Karpas-422 (cell line): ENCODE measurements at regions not wholly inside any gene's neighbourhood (a gene's known extent, or its start where the extent isn't known, plus 50 kb on each side); places are given as distances from the start of the nearest gene placed in this dataset.

Source experiments
- DNase-seq: peaks from one replicate; pipeline ENCODE4 v3.0.0-alpha.2; 2015
- H2AFZ ChIP-seq: fragments of 200-600 bp; sonication (generic); 2 replicates; pipeline ENCODE4 v1.6.1; 2014; ENCODE audit warnings: antibody characterized with exemption, low read length, mixed read lengths
- H3K27ac ChIP-seq: fragments of 200-600 bp; sonication (generic); 2 replicates; pipeline ENCODE4 v1.5.1; 2014; ENCODE audit warnings: mild to moderate bottlenecking, low read length, moderate library complexity
- H3K27me3 ChIP-seq: fragments of 200-600 bp; sonication (generic); 2 replicates; pipeline ENCODE4 v1.6.1; 2014; ENCODE audit warnings: low read length, mixed read lengths
- H3K36me3 ChIP-seq: fragments of 200-600 bp; sonication (generic); 2 replicates; pipeline ENCODE4 v1.6.1; 2014; ENCODE audit warnings: low read length, mixed read lengths; ENCODE audit not compliant: insufficient read depth
- H3K4me1 ChIP-seq: fragments of 200-600 bp; sonication (generic); 2 replicates; pipeline ENCODE4 v1.6.1; 2014; ENCODE audit warnings: mild to moderate bottlenecking, low read length, mixed read lengths
- H3K4me2 ChIP-seq: fragments of 200-600 bp; sonication (generic); 2 replicates; pipeline ENCODE4 v1.6.1; 2014; ENCODE audit warnings: low read length, low read depth, mild to moderate bottlenecking; ENCODE audit not compliant: poor library complexity, severe bottlenecking
- H3K4me3 ChIP-seq: fragments of 200-600 bp; sonication (generic); 2 replicates; pipeline ENCODE4 v1.5.1; 2014; ENCODE audit warnings: mild to moderate bottlenecking, antibody characterized with exemption, low read length, mixed read lengths
- H3K79me2 ChIP-seq: fragments of 200-600 bp; sonication (generic); 2 replicates; pipeline ENCODE4 v1.6.1; 2014; ENCODE audit warnings: mild to moderate bottlenecking, low read length, mixed read lengths
- H3K9ac ChIP-seq: fragments of 200-600 bp; sonication (generic); 2 replicates; pipeline ENCODE4 v1.6.0; 2014; ENCODE audit warnings: low read length
- H3K9me2 ChIP-seq: fragments of 200-600 bp; sonication (generic), shearing (Covaris generic); replicated peaks from 2 replicates; pipeline ENCODE4 v1.6.0; 2014; ENCODE audit warnings: mild to moderate bottlenecking, low read length, moderate library complexity; ENCODE audit not compliant: insufficient read depth
- H3K9me3 ChIP-seq: fragments of 300-700, 200-600 bp; sonication (generic); 2 replicates; pipeline ENCODE4 v1.6.1; 2014; ENCODE audit warnings: low read length, mixed read lengths
- H4K20me1 ChIP-seq: fragments of 200-600 bp; sonication (generic); 2 replicates; pipeline ENCODE4 v1.6.1; 2014; ENCODE audit warnings: mild to moderate bottlenecking, antibody characterized with exemption, low read length, low read depth; ENCODE audit not compliant: insufficient read depth

DNA sequence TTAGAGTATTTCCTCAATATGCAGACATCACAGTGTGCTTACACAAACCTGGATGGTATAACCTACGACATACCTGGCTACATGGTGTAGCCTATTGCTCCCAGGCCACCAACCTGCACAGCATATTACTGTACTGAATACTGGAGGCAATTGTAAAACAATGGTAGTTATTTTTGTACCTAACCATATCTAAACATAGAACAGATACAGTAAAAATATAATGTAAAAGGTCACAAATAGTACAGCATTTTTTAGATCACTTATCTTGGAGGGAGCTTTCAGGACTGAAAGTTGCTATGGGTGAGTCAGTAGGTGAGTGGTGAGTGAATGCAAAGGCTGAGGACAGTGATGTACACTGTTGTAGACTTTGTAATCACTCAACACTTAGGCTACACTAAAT, 492.3 kb downstream of the MRPL39 start:
- Histone ChIP-seq H3K79me2 (no peaks in the 10 kb centered on the region), H3K36me3 (no peaks in the 10 kb centered on the region), H3K27ac (no peak overlapping the region), H2AFZ (no peak overlapping the region), H3K9me3 (peaks cover 5% of the 10 kb centered on the region; the same call in 1 of the 2 replicates), H3K4me3 (no peak overlapping the region), H3K27me3 (no peaks in the 10 kb centered on the region), H4K20me1 (no peaks in the 10 kb centered on the region), H3K4me1 (no peaks in the 10 kb centered on the region), H3K4me2 (no peak overlapping the region), H3K9me2 (no peaks in the 10 kb centered on the region), H3K9ac (no peak overlapping the region)
- DNase-seq: no peak

DNA sequence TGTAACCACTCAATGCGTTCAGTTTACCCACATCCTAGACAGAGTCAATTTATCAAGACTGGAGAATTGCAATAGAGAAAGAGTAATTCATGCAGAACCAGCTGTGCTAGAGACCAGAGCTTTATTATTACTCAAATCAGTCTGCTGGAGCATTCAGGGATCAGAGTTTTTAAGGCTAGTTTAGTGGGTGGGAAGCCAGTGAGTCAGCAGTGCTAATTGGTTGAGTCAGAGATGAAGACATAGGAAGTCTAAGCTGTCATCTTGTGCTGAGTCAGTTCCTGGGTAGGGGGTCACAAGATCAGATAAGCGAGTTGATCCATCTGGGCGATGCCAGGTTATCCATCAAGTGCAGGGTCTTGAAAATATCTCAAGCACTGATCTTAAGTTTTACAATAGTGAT, 499.6 kb downstream of the MRPL39 start:
- no peak overlapping the region for H3K9ac ChIP-seq
- H3K36me3 ChIP-seq: no peaks in the 10 kb centered on the region
- no peaks in the 10 kb centered on the region for H3K27me3 ChIP-seq
- no peaks in the 10 kb centered on the region for H3K9me2 ChIP-seq
- no peak for DNase-seq
- H3K4me2 ChIP-seq: no peak overlapping the region
- no peak overlapping the region for H3K27ac ChIP-seq
- no peak overlapping the region for H2AFZ ChIP-seq
- H3K4me3 ChIP-seq: no peak overlapping the region
- no peaks in the 10 kb centered on the region for H3K4me1 ChIP-seq
- no peaks in the 10 kb centered on the region for H3K79me2 ChIP-seq
- peaks cover 9% of the 10 kb centered on the region; the same call in 1 of the 2 replicates for H3K9me3 ChIP-seq
- no peaks in the 10 kb centered on the region for H4K20me1 ChIP-seq

DNA sequence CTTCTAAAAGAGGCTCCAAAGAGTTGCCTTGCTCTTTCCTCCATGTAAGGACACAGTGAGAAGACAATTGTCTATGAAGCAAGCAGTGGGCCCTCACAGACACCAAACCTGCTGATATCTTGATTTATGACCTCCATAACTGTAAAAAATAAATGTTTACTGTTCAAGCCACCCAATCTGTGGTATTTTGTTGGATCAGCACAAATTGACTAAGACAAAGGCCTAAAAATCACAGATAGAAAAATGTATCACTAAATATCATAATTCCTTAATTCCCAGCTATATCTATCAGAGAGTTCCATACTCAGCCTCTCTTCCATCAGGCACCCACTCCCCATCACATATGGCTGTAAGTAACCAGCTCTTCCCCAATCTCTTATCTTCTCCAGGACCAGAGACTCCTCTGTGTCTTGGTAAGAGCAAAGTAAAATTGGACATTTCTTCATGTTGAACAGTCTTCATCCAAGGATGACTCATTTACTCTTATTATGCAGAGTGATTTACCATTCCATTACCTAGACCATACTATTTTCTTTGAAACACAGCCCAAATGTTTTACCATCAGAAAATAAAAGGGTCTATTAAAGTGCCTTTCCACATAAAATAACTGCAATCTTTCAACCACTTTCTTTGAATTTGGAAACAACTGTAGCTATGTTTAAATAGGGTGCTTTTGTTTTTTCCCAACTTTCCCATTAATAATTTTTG, 503.6 kb downstream of the MRPL39 start:
- H3K9me2 ChIP-seq: no peaks in the 10 kb centered on the region
- peaks cover 8% of the 10 kb centered on the region; the same call in 1 of the 2 replicates for H3K9me3 ChIP-seq
- H3K4me2 ChIP-seq: no peak overlapping the region
- H3K4me1 ChIP-seq: no peaks in the 10 kb centered on the region
- no peak overlapping the region for H3K4me3 ChIP-seq
- H2AFZ ChIP-seq: no peak overlapping the region
- H3K9ac ChIP-seq: no peak overlapping the region
- H3K36me3 ChIP-seq: no peaks in the 10 kb centered on the region
- H3K27me3 ChIP-seq: no peaks in the 10 kb centered on the region
- H3K27ac ChIP-seq: no peak overlapping the region
- H3K79me2 ChIP-seq: no peaks in the 10 kb centered on the region
- no peak for DNase-seq
- H4K20me1 ChIP-seq: no peaks in the 10 kb centered on the region

DNA sequence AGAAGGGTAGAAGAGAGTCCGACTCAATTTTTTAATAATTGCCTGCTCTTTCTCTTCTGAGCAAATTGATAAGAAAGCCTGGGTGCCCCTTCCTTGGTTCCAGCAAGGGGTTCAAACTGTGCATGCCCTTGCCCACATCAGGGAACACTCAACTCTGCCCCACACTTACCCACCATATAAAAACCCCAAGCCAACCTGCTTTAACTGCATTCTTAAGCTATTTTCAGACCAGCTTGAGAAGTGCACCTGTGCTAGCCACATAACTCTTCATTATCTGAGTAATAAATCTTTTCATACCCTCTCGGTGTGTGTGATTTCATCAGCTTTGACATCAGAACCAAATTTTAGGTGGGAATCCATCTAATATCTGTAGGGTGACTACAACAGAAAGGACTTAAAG, 509.6 kb downstream of the MRPL39 start:
- H3K4me2 ChIP-seq: no peak overlapping the region
- H3K79me2 ChIP-seq: no peaks in the 10 kb centered on the region
- H3K9ac ChIP-seq: no peak overlapping the region
- no peaks in the 10 kb centered on the region for H3K36me3 ChIP-seq
- no peaks in the 10 kb centered on the region for H3K4me1 ChIP-seq
- H3K4me3 ChIP-seq: no peak overlapping the region
- H3K9me3 ChIP-seq: no peaks in the 10 kb centered on the region
- no peaks in the 10 kb centered on the region for H4K20me1 ChIP-seq
- no peak overlapping the region for H3K27ac ChIP-seq
- H3K9me2 ChIP-seq: no peaks in the 10 kb centered on the region
- no peak for DNase-seq
- H3K27me3 ChIP-seq: no peaks in the 10 kb centered on the region
- H2AFZ ChIP-seq: no peak overlapping the region

DNA sequence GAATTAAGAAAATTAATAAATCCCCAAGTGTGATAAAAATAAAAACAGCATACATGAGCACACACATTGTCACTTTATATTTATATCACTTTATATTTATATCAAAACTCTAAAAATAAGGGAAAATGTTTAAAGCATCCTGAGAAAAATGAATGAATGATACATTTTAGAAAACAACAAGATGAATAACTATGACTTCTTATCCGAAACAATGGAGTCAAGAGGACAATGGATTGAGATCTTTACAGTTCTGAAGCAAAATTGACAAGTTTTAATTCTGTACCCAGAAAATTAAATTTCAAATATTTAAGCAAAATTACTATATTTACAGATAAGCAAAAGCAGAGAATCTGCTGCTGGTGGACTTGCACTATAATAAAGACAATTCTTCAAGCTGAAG, 512.6 kb downstream of the MRPL39 start:
- H3K4me1 ChIP-seq: no peaks in the 10 kb centered on the region

DNA sequence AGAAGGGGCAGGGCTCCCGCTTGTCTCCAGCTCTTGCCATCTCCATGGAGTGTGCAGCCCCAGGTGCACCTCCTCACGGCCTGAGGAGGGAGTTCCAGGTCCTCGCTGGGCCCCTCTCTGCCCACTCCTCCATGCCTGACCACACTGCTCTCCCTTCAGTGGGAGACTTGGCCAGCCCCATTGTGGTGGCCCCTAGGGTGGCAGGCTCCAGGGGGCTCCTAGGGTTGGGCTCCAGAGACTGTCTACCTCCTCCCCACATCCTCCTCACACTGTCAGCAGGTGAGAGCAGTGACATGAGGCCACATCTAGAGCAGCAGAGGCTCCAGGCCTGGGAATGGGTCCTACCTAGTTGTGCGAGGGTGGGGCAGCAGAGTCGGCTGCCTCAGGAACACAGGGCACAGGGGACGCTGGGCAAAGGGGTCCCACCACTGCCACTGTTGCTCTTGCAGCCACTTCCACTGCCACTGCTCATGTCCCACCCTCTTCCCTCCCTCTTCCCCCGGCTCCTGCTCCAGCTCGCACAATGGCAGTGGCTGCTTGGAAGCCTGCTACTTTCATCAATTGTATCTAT, 514.8 kb downstream of the MRPL39 start:
- no peaks in the 10 kb centered on the region for H3K36me3 ChIP-seq
- no peaks in the 10 kb centered on the region for H3K79me2 ChIP-seq
- no peak overlapping the region for H3K9ac ChIP-seq
- no peaks in the 10 kb centered on the region for H4K20me1 ChIP-seq
- H3K4me1 ChIP-seq: no peaks in the 10 kb centered on the region
- H2AFZ ChIP-seq: no peak overlapping the region
- no peak overlapping the region for H3K4me3 ChIP-seq
- no peak for DNase-seq
- no peaks in the 10 kb centered on the region for H3K27me3 ChIP-seq
- H3K9me2 ChIP-seq: no peaks in the 10 kb centered on the region
- no peak overlapping the region for H3K4me2 ChIP-seq
- H3K27ac ChIP-seq: no peak overlapping the region
- H3K9me3 ChIP-seq: peaks cover 16% of the 10 kb centered on the region

More for the DNA sequence above, 512.6 kb downstream of the MRPL39 start:
- Histone ChIP-seq H3K79me2 (no peaks in the 10 kb centered on the region), H3K9me3 (peaks cover 12% of the 10 kb centered on the region), H3K36me3 (no peaks in the 10 kb centered on the region), H3K4me2 (no peak overlapping the region), H3K9me2 (no peaks in the 10 kb centered on the region), H3K4me3 (no peak overlapping the region), H3K27ac (no peak overlapping the region), H4K20me1 (no peaks in the 10 kb centered on the region), H3K27me3 (no peaks in the 10 kb centered on the region), H3K9ac (no peak overlapping the region), H2AFZ (no peak overlapping the region)
- no peak for DNase-seq

DNA sequence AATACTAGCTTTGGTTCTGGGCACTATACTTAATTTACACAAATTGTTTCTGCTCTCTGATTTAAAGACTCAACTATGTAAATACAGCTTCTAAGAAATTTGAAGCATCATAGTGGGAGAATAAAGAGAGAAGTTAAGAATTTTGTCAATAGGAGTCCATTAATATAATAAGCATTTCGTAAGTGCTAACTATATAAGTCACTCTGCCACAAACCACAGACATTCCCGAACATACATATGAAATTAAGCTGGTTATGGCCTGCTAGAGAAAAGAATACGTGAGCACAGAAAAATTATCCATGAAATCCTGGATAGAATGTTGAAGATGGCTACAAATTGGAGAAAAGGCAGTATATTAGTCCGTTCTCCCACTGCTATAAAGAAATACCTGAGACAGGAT, 526.2 kb downstream of the MRPL39 start:
- no peaks in the 10 kb centered on the region for H3K4me1 ChIP-seq
- no peak overlapping the region for H3K4me2 ChIP-seq
- H3K9ac ChIP-seq: no peak overlapping the region
- no peaks in the 10 kb centered on the region for H4K20me1 ChIP-seq
- no peaks in the 10 kb centered on the region for H3K36me3 ChIP-seq
- peaks cover 8% of the 10 kb centered on the region; the same call in 1 of the 2 replicates for H3K9me3 ChIP-seq
- no peak overlapping the region for H3K4me3 ChIP-seq
- no peaks in the 10 kb centered on the region for H3K79me2 ChIP-seq
- no peak for DNase-seq
- no peaks in the 10 kb centered on the region for H3K27me3 ChIP-seq
- H3K9me2 ChIP-seq: no peaks in the 10 kb centered on the region
- no peak overlapping the region for H3K27ac ChIP-seq
- no peak overlapping the region for H2AFZ ChIP-seq

DNA sequence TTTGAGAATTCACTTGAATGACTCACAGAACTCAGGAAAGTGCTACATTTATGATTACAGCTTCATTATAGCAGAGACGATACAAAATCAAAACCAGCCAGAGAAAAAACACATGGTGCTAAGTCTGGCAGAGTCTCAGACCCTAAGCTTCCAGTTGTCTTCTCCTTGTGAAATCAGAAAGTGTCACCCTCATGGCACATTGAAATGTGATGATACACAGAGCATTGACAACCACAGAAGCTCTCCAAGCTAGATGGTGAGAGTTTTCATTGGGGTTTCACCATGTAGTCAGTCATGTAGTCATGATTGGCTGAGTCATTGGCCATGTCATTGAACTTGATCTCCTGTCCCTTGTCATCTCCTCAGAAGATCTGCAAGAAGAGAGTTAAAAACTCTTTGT, 526.6 kb downstream of the MRPL39 start:
- Histone ChIP-seq H3K27me3 (no peaks in the 10 kb centered on the region), H3K9me3 (peaks cover 8% of the 10 kb centered on the region; the same call in 1 of the 2 replicates), H3K4me3 (no peak overlapping the region), H3K4me2 (no peak overlapping the region), H4K20me1 (no peaks in the 10 kb centered on the region), H2AFZ (no peak overlapping the region), H3K4me1 (no peaks in the 10 kb centered on the region), H3K9me2 (no peaks in the 10 kb centered on the region), H3K27ac (no peak overlapping the region), H3K79me2 (no peaks in the 10 kb centered on the region), H3K36me3 (no peaks in the 10 kb centered on the region), H3K9ac (no peak overlapping the region)
- DNase-seq: no peak
